ENCODE measurements at regions not wholly inside any gene's neighbourhood (a gene's known extent, or its start where the extent isn't known, plus 50 kb on each side); places are given as distances from the start of the nearest gene placed in this dataset.

GRCh38 chr10:3516234-3516922, 268.6 kb downstream of the KLF6 start:
- no peak overlapping the region for H3K4me3 Mint-ChIP-seq (ENCODE audit: low read depth)

GRCh38 chr10:3514691-3515090, 270.3 kb downstream of the KLF6 start:
- Mint-ChIP-seq H3K4me3 (ENCODE audit: low read depth) (no peak overlapping the region), H3K4me1 (ENCODE audit: low read depth) (peaks cover 4% of the 10 kb centered on the region), H3K27ac (no peak overlapping the region), H3K36me3 (ENCODE audit: insufficient read depth) (no peaks in the 10 kb centered on the region), H3K27me3 (no peaks in the 10 kb centered on the region), H3K9me3 (ENCODE audit: low read depth) (peaks cover 6% of the 10 kb centered on the region)
- DNase-seq (ENCODE audit: low spot score, unreplicated experiment): no peak
- no peak for TF ChIP-seq CTCF (IDR thresholded peaks at IDR 0.05; ENCODE audit: unreplicated experiment)

More at GRCh38 chr10:3516234-3516922, 268.6 kb downstream of the KLF6 start:
- H3K4me1 Mint-ChIP-seq (ENCODE audit: low read depth): peaks cover 4% of the 10 kb centered on the region
- no peak for DNase-seq (ENCODE audit: low spot score, unreplicated experiment)
- no peaks in the 10 kb centered on the region for H3K36me3 Mint-ChIP-seq (ENCODE audit: insufficient read depth)
- peaks cover 4% of the 10 kb centered on the region for H3K9me3 Mint-ChIP-seq (ENCODE audit: low read depth)
- no peaks in the 10 kb centered on the region for H3K27me3 Mint-ChIP-seq
- TF ChIP-seq CTCF (IDR thresholded peaks at IDR 0.05; ENCODE audit: unreplicated experiment): no peak
- no peak overlapping the region for H3K27ac Mint-ChIP-seq

GRCh38 chr10:3512263-3512662, 272.7 kb downstream of the KLF6 start:
- Mint-ChIP-seq H3K36me3 (ENCODE audit: insufficient read depth) (no peaks in the 10 kb centered on the region), H3K27me3 (no peaks in the 10 kb centered on the region), H3K27ac (no peak overlapping the region), H3K9me3 (ENCODE audit: low read depth) (peaks cover 9% of the 10 kb centered on the region), H3K4me3 (ENCODE audit: low read depth) (no peak overlapping the region), H3K4me1 (ENCODE audit: low read depth) (peaks cover 4% of the 10 kb centered on the region)
- DNase-seq (ENCODE audit: low spot score, unreplicated experiment): no peak
- TF ChIP-seq CTCF (IDR thresholded peaks at IDR 0.05; ENCODE audit: unreplicated experiment): no peak

- TF ChIP-seq CTCF (IDR thresholded peaks at IDR 0.05; ENCODE audit: unreplicated experiment): no peak
- Mint-ChIP-seq H3K4me3 (ENCODE audit: low read depth) (no peak overlapping the region), H3K27ac (no peak overlapping the region), H3K36me3 (ENCODE audit: insufficient read depth) (no peaks in the 10 kb centered on the region), H3K9me3 (ENCODE audit: low read depth) (peaks cover 9% of the 10 kb centered on the region), H3K4me1 (ENCODE audit: low read depth) (peaks cover 3% of the 10 kb centered on the region), H3K27me3 (no peaks in the 10 kb centered on the region)
- no peak for DNase-seq (ENCODE audit: low spot score, unreplicated experiment)
Measured at GRCh38 chr10:3511483-3511882, 273.5 kb downstream of the KLF6 start.

GRCh38 chr10:3510741-3511140, 274.3 kb downstream of the KLF6 start:
- Mint-ChIP-seq H3K36me3 (ENCODE audit: insufficient read depth) (no peaks in the 10 kb centered on the region), H3K27ac (no peak overlapping the region), H3K4me1 (ENCODE audit: low read depth) (no peaks in the 10 kb centered on the region), H3K4me3 (ENCODE audit: low read depth) (no peak overlapping the region), H3K27me3 (no peaks in the 10 kb centered on the region), H3K9me3 (ENCODE audit: low read depth) (peaks cover 9% of the 10 kb centered on the region)
- no peak for TF ChIP-seq CTCF (IDR thresholded peaks at IDR 0.05; ENCODE audit: unreplicated experiment)
- DNase-seq (ENCODE audit: low spot score, unreplicated experiment): no peak
